ENCODE measurements at regions not wholly inside any gene's neighbourhood (a gene's known extent, or its start where the extent isn't known, plus 50 kb on each side); places are given as distances from the start of the nearest gene placed in this dataset.

GRCh38 chr20:52830598-52830997 is 141.6 kb upstream of the TSHZ2 start:
- Mint-ChIP-seq H3K36me3 (ENCODE audit: low read depth) (no peaks in the 10 kb centered on the region), H3K4me1 (ENCODE audit: low read depth) (no peaks in the 10 kb centered on the region), H3K27me3 (ENCODE audit: low read depth) (no peaks in the 10 kb centered on the region), H3K27ac (ENCODE audit: unreplicated experiment) (no peak overlapping the region), H3K9me3 (ENCODE audit: low read depth) (peaks cover 17% of the 10 kb centered on the region), H3K4me3 (ENCODE audit: unreplicated experiment) (no peak overlapping the region)
- no peak for DNase-seq (ENCODE audit: low spot score)
- no peak for TF ChIP-seq CTCF (IDR thresholded peaks at IDR 0.05)

GRCh38 chr20:52829111-52829510 is 143.0 kb upstream of the TSHZ2 start:
- DNase-seq (ENCODE audit: low spot score) = no peak
- Mint-ChIP-seq H3K27ac (ENCODE audit: unreplicated experiment) (no peak overlapping the region), H3K27me3 (ENCODE audit: low read depth) (no peaks in the 10 kb centered on the region), H3K9me3 (ENCODE audit: low read depth) (peaks cover 17% of the 10 kb centered on the region), H3K4me3 (ENCODE audit: unreplicated experiment) (no peak overlapping the region), H3K36me3 (ENCODE audit: low read depth) (no peaks in the 10 kb centered on the region), H3K4me1 (ENCODE audit: low read depth) (no peaks in the 10 kb centered on the region)
- TF ChIP-seq CTCF (IDR thresholded peaks at IDR 0.05) = no peak

GRCh38 chr20:52828199-52828598 is 144.0 kb upstream of the TSHZ2 start:
- Mint-ChIP-seq H3K9me3 (ENCODE audit: low read depth) (peaks cover 17% of the 10 kb centered on the region), H3K4me3 (ENCODE audit: unreplicated experiment) (no peak overlapping the region), H3K27ac (ENCODE audit: unreplicated experiment) (no peak overlapping the region), H3K27me3 (ENCODE audit: low read depth) (no peaks in the 10 kb centered on the region), H3K36me3 (ENCODE audit: low read depth) (no peaks in the 10 kb centered on the region), H3K4me1 (ENCODE audit: low read depth) (no peaks in the 10 kb centered on the region)
- TF ChIP-seq CTCF (IDR thresholded peaks at IDR 0.05) = no peak
- no peak for DNase-seq (ENCODE audit: low spot score)

- DNase-seq (ENCODE audit: low spot score) = no peak
- TF ChIP-seq CTCF (IDR thresholded peaks at IDR 0.05) = no peak
- Mint-ChIP-seq H3K27ac (ENCODE audit: unreplicated experiment) (no peak overlapping the region), H3K36me3 (ENCODE audit: low read depth) (no peaks in the 10 kb centered on the region), H3K27me3 (ENCODE audit: low read depth) (no peaks in the 10 kb centered on the region), H3K9me3 (ENCODE audit: low read depth) (peaks cover 17% of the 10 kb centered on the region), H3K4me3 (ENCODE audit: unreplicated experiment) (no peak overlapping the region), H3K4me1 (ENCODE audit: low read depth) (no peaks in the 10 kb centered on the region)
Measured at GRCh38 chr20:52826722-52827121, 145.4 kb upstream of the TSHZ2 start.

GRCh38 chr20:52826321-52826720 is 145.8 kb upstream of the TSHZ2 start:
- no peak for DNase-seq (ENCODE audit: low spot score)
- no peaks in the 10 kb centered on the region for H3K36me3 Mint-ChIP-seq (ENCODE audit: low read depth)
- no peaks in the 10 kb centered on the region for H3K4me1 Mint-ChIP-seq (ENCODE audit: low read depth)
- H3K27ac Mint-ChIP-seq (ENCODE audit: unreplicated experiment) = no peak overlapping the region
- H3K4me3 Mint-ChIP-seq (ENCODE audit: unreplicated experiment) = no peak overlapping the region
- no peaks in the 10 kb centered on the region for H3K27me3 Mint-ChIP-seq (ENCODE audit: low read depth)
- no peak for TF ChIP-seq CTCF (IDR thresholded peaks at IDR 0.05)
- H3K9me3 Mint-ChIP-seq (ENCODE audit: low read depth) = peaks cover 15% of the 10 kb centered on the region
